ENCODE measurements at regions not wholly inside any gene's neighbourhood (a gene's known extent, or its start where the extent isn't known, plus 50 kb on each side); places are given as distances from the start of the nearest gene placed in this dataset.

DNA sequence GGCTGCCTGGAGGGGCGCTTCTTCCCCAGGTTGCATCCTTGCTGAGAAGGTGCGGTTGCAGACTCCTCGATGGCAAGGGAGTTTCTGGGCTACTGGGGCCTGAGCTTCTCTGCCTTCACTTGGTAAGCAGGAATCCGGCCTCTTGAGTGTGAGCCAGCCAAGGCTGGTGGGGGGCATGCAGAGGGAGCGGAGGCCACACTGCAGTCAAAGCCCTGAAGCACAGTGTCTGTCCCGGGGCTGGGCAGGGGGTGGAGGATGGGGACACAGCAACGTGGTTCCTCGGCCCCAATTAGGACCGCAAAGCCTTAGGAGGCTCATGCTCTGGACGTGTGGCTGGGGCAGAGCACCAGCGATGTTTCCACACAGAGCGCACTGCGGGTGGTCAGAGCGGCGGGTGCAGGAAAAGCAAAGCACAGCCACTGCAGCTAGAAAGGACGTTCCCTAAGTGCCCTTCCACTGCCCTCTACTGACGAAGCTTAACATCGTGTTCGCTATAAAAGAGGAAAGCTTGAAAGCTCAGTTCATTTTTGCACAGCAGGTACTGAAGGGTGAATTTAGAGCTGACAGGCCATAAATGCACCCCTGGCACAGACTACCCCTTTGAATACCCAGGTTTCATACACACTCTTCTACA is 60.7 kb upstream of the COG2 start:
- TF ChIP-seq, protein P1, sequence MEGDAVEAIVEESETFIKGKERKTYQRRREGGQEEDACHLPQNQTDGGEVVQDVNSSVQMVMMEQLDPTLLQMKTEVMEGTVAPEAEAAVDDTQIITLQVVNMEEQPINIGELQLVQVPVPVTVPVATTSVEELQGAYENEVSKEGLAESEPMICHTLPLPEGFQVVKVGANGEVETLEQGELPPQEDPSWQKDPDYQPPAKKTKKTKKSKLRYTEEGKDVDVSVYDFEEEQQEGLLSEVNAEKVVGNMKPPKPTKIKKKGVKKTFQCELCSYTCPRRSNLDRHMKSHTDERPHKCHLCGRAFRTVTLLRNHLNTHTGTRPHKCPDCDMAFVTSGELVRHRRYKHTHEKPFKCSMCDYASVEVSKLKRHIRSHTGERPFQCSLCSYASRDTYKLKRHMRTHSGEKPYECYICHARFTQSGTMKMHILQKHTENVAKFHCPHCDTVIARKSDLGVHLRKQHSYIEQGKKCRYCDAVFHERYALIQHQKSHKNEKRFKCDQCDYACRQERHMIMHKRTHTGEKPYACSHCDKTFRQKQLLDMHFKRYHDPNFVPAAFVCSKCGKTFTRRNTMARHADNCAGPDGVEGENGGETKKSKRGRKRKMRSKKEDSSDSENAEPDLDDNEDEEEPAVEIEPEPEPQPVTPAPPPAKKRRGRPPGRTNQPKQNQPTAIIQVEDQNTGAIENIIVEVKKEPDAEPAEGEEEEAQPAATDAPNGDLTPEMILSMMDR (IDR thresholded peaks at IDR 0.05): no peak
- TF ChIP-seq POLR2A (IDR thresholded peaks at IDR 0.05): no peak
- Histone ChIP-seq H3K9me3 (no peaks in the 10 kb centered on the region), H3K4me1 (no peaks in the 10 kb centered on the region), H3K27ac (no peak overlapping the region), H3K4me3 (no peak overlapping the region), H3K27me3 (no peaks in the 10 kb centered on the region), H3K36me3 (no peaks in the 10 kb centered on the region)
- intact Hi-C loops (cut with DNase I; ENCODE audit: low total_unique reads): no loop called here
- DNase-seq: no peak

DNA sequence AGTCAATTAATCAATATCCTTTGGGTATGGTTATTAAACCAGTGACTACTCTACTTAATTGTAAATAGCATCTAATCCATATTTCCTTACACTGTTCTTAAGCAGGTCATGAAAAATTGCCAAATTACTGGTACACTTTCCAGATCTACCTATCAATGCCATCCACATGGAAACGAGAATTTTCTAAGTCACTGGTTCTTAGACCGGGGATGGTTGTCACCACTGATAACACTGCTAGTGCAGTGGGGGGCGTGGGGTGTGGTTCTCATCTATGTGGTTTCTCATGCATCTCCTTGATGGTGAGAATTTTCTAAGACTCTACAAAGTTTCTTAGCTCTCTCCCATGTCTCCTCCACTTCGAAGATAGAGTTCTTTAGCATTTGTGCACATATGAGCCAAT is 63.7 kb upstream of the COG2 start:
- Histone ChIP-seq H3K27ac (no peak overlapping the region), H3K27me3 (no peaks in the 10 kb centered on the region), H3K4me3 (no peak overlapping the region), H3K36me3 (no peaks in the 10 kb centered on the region), H3K4me1 (no peaks in the 10 kb centered on the region), H3K9me3 (no peaks in the 10 kb centered on the region)
- no peak for TF ChIP-seq POLR2A (IDR thresholded peaks at IDR 0.05)
- TF ChIP-seq, protein P1 (IDR thresholded peaks at IDR 0.05): no peak
- no peak for DNase-seq
- intact Hi-C loops (cut with DNase I; ENCODE audit: low total_unique reads): no loop called here

DNA sequence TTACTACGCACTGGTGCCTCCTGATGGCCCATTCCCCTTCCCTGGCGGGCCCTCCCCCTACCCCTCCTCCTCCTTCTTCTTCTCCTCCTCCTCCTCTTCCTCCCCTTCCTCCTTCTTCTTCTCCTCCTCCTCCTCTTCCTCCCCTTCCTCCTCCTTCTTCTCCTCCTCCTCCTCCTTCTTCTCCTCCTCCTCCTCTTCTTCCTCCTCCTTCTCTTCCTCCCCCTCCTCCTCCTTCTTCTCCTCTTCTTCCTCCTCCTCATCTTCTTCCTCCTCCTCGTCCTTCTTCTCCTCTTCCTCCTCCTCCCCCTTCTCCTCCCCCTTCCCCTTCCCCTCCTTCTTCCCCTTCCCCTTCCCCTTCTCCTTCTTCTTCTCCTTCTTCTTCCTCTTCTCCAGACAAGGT is 64.7 kb upstream of the COG2 start:
- H3K4me3 ChIP-seq: no peak overlapping the region
- H3K4me1 ChIP-seq: no peaks in the 10 kb centered on the region
- no peak for TF ChIP-seq POLR2A (IDR thresholded peaks at IDR 0.05)
- TF ChIP-seq, protein P1 (IDR thresholded peaks at IDR 0.05): no peak
- H3K27me3 ChIP-seq: no peaks in the 10 kb centered on the region
- H3K9me3 ChIP-seq: no peaks in the 10 kb centered on the region
- no peaks in the 10 kb centered on the region for H3K36me3 ChIP-seq
- no peak for DNase-seq
- intact Hi-C loops (cut with DNase I; ENCODE audit: low total_unique reads): no loop called here
- H3K27ac ChIP-seq: no peak overlapping the region

DNA sequence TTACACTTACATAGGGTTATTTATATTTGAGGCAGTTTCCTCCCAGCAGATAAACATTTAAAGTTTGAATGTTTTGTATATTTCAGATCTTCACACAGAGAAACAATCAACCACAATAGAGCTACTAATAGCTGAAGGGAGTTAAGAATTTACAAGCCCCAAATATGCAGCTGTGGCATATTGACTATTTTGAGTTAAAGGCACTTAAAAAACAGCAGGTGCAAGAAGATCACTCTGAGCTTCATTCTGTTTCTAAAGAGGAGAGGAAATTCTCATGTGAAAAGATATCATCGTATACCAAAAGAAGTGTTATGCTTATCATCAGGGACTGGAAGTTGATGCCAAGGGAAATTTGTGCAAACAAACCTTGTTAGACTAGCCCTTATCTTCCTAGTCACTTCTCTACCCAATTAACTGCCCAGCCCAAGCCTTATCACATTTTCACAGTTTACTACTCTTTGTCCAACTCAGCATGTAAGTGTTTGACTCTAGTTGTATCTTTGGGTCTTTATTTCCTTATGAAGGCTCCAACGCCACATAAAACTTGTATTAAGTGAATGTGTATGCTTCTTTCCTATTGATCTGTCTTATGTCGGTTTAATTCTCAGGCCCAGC is 66.3 kb upstream of the COG2 start:
- Histone ChIP-seq H3K9me3 (no peaks in the 10 kb centered on the region), H3K4me1 (no peaks in the 10 kb centered on the region), H3K27me3 (no peaks in the 10 kb centered on the region), H3K36me3 (no peaks in the 10 kb centered on the region), H3K27ac (no peak overlapping the region), H3K4me3 (no peak overlapping the region)
- TF ChIP-seq, protein P1 (IDR thresholded peaks at IDR 0.05): no peak
- no peak for TF ChIP-seq POLR2A (IDR thresholded peaks at IDR 0.05)
- no peak for DNase-seq
- intact Hi-C loops (cut with DNase I; ENCODE audit: low total_unique reads): no loop called here

GRCh38 chr1:230574502-230574901 is 67.8 kb upstream of the COG2 start:
- intact Hi-C loops (cut with DNase I; ENCODE audit: low total_unique reads): no loop called here
- DNase-seq: no peak
- H3K36me3 ChIP-seq: no peaks in the 10 kb centered on the region
- H3K27ac ChIP-seq: no peak overlapping the region
- TF ChIP-seq POLR2A (IDR thresholded peaks at IDR 0.05): no peak
- TF ChIP-seq, protein P1 (IDR thresholded peaks at IDR 0.05): no peak
- H3K27me3 ChIP-seq: no peaks in the 10 kb centered on the region
- H3K4me1 ChIP-seq: no peaks in the 10 kb centered on the region
- no peaks in the 10 kb centered on the region for H3K9me3 ChIP-seq
- H3K4me3 ChIP-seq: no peak overlapping the region
